ENCODE measurements at regions not wholly inside any gene's neighbourhood (a gene's known extent, or its start where the extent isn't known, plus 50 kb on each side); places are given as distances from the start of the nearest gene placed in this dataset.

DNA sequence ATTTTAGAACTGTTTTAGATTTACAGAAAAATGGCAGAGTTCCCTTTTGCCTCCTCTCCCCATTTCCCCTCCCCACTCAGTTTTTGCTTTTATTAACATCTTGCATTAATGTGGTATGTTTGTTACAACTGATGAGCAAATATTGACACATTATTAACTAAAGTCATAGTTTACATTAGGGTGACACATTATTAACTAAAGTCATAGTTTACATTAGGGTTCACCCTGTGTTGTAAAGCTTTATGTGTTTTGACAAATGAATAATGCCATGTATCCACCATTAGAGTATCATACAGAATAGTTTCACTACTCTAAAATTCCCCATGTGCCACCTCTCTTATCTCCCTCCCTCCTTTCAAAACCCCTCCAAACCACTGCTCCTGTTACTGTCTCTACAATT, 262.5 kb downstream of the NPR3 start:
- DNase-seq (ENCODE audit: low spot score): no peak
- Mint-ChIP-seq H3K36me3 (ENCODE audit: low read depth) (no peaks in the 10 kb centered on the region), H3K4me3 (no peak overlapping the region), H3K27ac (no peak overlapping the region), H3K4me1 (ENCODE audit: low read depth) (no peaks in the 10 kb centered on the region), H3K9me3 (no peaks in the 10 kb centered on the region), H3K27me3 (ENCODE audit: insufficient read depth) (no peaks in the 10 kb centered on the region)
- intact Hi-C loops (cut with micrococcal nuclease): no loop called here

GRCh38 chr5:32975656-32976375, 264.7 kb downstream of the NPR3 start:
- Mint-ChIP-seq H3K27me3 (ENCODE audit: insufficient read depth) (no peaks in the 10 kb centered on the region), H3K4me1 (ENCODE audit: low read depth) (no peaks in the 10 kb centered on the region), H3K36me3 (ENCODE audit: low read depth) (no peaks in the 10 kb centered on the region), H3K9me3 (no peaks in the 10 kb centered on the region), H3K4me3 (no peak overlapping the region), H3K27ac (no peak overlapping the region)
- intact Hi-C loops (cut with micrococcal nuclease): no loop called here
- DNase-seq (ENCODE audit: low spot score): no peak

DNA sequence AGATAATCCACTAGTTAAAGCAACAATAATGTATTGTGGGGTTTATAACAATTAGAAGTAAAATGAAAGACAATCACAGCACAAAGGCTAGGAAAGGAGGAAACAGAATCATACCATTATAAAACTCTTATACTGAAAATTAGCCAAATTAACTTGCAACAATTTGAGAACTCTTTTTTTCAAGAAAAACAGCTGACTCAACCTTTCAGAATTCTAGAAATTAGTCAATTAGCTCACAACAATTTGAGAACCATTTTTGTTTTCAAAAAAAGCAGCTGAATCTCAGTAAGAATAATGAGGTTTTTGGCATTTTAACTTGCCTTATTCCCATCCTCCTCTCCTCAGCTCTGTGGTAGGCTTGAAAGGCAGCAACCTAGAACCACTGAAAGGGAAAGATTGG, 269.9 kb downstream of the NPR3 start:
- no peak overlapping the region for H3K27ac Mint-ChIP-seq
- no peaks in the 10 kb centered on the region for H3K36me3 Mint-ChIP-seq (ENCODE audit: low read depth)
- no peak overlapping the region for H3K4me3 Mint-ChIP-seq
- H3K27me3 Mint-ChIP-seq (ENCODE audit: insufficient read depth): no peaks in the 10 kb centered on the region
- DNase-seq (ENCODE audit: low spot score): no peak
- H3K4me1 Mint-ChIP-seq (ENCODE audit: low read depth): no peaks in the 10 kb centered on the region
- intact Hi-C loops (cut with micrococcal nuclease): no loop called here
- H3K9me3 Mint-ChIP-seq: peaks cover 6% of the 10 kb centered on the region

DNA sequence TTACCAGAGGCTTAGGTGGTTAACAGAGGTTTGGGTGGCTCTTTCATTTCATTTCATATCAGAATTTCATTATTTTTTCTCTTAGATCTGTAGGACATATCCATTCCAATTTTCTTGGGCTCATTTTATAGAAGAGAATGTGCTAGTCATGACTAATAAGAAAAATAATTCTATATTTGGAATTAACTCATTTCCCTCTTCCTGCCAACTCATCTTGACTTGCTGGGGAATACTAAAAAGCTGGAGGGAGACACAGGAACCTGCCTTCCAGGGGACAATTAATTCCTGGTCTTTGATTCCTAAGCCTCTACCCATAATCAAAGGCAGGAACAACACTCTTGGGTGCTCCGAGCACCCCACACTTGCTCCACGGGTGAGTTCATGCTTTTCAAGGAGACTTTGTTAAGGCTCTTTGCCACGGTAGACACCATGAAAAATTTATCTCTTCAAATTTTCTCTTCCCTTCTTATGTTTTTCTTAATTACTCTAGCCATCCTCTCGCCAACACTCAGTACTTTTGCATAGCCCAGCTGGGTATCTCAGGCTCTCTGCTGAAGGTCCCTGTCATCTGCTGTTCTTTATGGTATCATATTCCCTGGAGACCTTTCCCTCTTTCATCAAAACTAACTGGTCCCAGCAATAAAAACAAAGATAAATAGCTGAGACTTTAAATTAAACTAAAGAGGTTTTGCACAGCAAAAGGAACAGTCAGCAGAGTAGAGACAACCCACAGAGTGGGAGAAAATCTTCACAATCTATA, 273.9 kb downstream of the NPR3 start:
- DNase-seq (ENCODE audit: low spot score): no peak
- no peak overlapping the region for H3K4me3 Mint-ChIP-seq
- no peak overlapping the region for H3K27ac Mint-ChIP-seq
- no peaks in the 10 kb centered on the region for H3K27me3 Mint-ChIP-seq (ENCODE audit: insufficient read depth)
- H3K4me1 Mint-ChIP-seq (ENCODE audit: low read depth): no peaks in the 10 kb centered on the region
- peaks cover 9% of the 10 kb centered on the region for H3K9me3 Mint-ChIP-seq
- intact Hi-C loops (cut with micrococcal nuclease): no loop called here
- no peaks in the 10 kb centered on the region for H3K36me3 Mint-ChIP-seq (ENCODE audit: low read depth)

DNA sequence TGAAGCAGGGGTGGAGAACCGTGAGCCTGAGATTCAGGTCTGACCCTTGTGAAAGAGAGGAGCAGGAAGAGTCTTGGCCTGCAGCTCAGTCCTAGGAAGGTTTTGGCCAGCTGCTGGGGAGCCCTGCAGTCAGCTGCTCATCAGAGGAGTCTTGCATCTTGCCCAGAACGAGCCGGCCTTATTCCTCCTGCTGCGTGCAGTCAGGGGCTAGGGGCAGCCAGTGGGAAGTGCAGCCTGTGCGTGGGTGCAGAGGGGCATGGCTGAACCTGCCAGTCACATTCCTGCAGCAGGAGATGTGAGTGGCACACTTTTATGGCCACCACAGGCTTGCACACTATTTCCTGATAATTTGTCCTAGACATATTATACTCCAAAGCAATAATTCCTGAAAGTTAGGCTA, 278.7 kb downstream of the NPR3 start:
- H3K27me3 Mint-ChIP-seq (ENCODE audit: insufficient read depth): no peaks in the 10 kb centered on the region
- H3K36me3 Mint-ChIP-seq (ENCODE audit: low read depth): no peaks in the 10 kb centered on the region
- no peak overlapping the region for H3K4me3 Mint-ChIP-seq
- intact Hi-C loops (cut with micrococcal nuclease): no loop called here
- peaks cover 3% of the 10 kb centered on the region for H3K9me3 Mint-ChIP-seq
- H3K27ac Mint-ChIP-seq: no peak overlapping the region
- no peaks in the 10 kb centered on the region for H3K4me1 Mint-ChIP-seq (ENCODE audit: low read depth)
- DNase-seq (ENCODE audit: low spot score): no peak

- H3K27ac Mint-ChIP-seq: no peak overlapping the region
- peaks cover 3% of the 10 kb centered on the region for H3K9me3 Mint-ChIP-seq
- intact Hi-C loops (cut with micrococcal nuclease): no loop called here
- DNase-seq (ENCODE audit: low spot score): no peak
- no peaks in the 10 kb centered on the region for H3K36me3 Mint-ChIP-seq (ENCODE audit: low read depth)
- no peaks in the 10 kb centered on the region for H3K4me1 Mint-ChIP-seq (ENCODE audit: low read depth)
- H3K27me3 Mint-ChIP-seq (ENCODE audit: insufficient read depth): no peaks in the 10 kb centered on the region
- no peak overlapping the region for H3K4me3 Mint-ChIP-seq
Measured at GRCh38 chr5:32990593-32991420, 279.7 kb downstream of the NPR3 start.

- intact Hi-C loops (cut with micrococcal nuclease): no loop called here
- no peak for DNase-seq (ENCODE audit: low spot score)
- Mint-ChIP-seq H3K27ac (no peak overlapping the region), H3K4me1 (ENCODE audit: low read depth) (no peaks in the 10 kb centered on the region), H3K9me3 (peaks cover 3% of the 10 kb centered on the region), H3K4me3 (no peak overlapping the region), H3K27me3 (ENCODE audit: insufficient read depth) (no peaks in the 10 kb centered on the region), H3K36me3 (ENCODE audit: low read depth) (no peaks in the 10 kb centered on the region)
Measured at GRCh38 chr5:32991421-32991815, 280.3 kb downstream of the NPR3 start.

GRCh38 chr5:32996336-32996735, 285.2 kb downstream of the NPR3 start:
- no peak for DNase-seq (ENCODE audit: low spot score)
- peaks cover 6% of the 10 kb centered on the region for H3K9me3 Mint-ChIP-seq
- H3K27ac Mint-ChIP-seq: no peak overlapping the region
- intact Hi-C loops (cut with micrococcal nuclease): no loop called here
- H3K4me3 Mint-ChIP-seq: no peak overlapping the region
- H3K4me1 Mint-ChIP-seq (ENCODE audit: low read depth): no peaks in the 10 kb centered on the region
- H3K27me3 Mint-ChIP-seq (ENCODE audit: insufficient read depth): no peaks in the 10 kb centered on the region
- no peaks in the 10 kb centered on the region for H3K36me3 Mint-ChIP-seq (ENCODE audit: low read depth)

DNA sequence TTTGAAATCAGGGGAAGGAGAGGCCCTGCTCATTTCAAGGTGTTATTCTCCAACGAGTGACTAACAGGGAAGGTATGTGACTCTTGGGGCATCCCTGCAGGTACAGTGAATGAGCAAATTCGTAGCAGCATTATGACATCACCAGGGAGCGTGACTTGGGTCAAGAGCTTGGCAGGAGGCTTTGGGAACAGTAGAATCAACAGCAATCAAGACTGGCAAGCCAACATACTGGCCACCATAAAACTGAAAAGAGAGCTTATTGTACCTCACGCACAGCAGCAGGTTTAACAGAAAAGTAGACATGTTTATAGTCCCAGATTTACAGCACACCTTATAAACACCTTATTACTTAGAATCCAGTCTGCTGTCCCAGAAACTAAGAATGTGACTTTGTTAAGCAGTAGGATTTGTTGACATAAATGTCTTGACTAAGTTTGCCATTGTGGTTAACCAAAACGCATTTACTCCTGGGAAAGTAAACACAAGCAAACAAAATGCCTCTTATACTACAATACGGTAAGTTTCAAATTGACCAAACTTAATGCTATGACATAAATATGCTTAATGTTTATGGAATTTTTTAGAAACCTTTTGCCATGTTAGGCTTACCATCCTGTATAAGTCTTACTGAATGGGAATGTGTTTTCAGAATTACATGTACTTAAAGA, 297.8 kb downstream of the NPR3 start:
- Mint-ChIP-seq H3K27ac (no peak overlapping the region), H3K27me3 (ENCODE audit: insufficient read depth) (no peaks in the 10 kb centered on the region), H3K36me3 (ENCODE audit: low read depth) (no peaks in the 10 kb centered on the region), H3K4me3 (no peak overlapping the region), H3K9me3 (peaks cover 11% of the 10 kb centered on the region), H3K4me1 (ENCODE audit: low read depth) (no peaks in the 10 kb centered on the region)
- DNase-seq (ENCODE audit: low spot score): no peak
- intact Hi-C loops (cut with micrococcal nuclease): no loop called here

DNA sequence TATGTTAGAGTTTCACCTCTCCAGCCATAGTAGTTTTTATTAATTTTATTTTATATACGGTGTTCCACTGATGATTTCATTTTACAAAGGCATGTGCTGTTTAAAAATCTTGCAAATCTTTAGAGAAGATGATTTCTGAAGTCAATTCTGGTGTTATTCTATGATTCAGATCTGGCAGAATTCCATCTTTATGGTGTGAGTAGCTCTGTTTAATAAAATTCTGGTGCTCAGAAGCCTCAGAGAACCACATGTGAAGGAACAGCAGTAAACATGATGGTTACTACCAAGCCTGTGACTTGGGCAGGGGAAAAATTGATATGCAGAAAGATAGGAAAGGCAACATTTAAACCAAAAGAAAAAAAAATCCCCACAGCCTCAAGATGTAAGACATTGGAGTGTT, 299.7 kb downstream of the NPR3 start:
- H3K27ac Mint-ChIP-seq: no peak overlapping the region
- H3K9me3 Mint-ChIP-seq: peaks cover under 1% of the 10 kb centered on the region
- no peak for DNase-seq (ENCODE audit: low spot score)
- no peaks in the 10 kb centered on the region for H3K4me1 Mint-ChIP-seq (ENCODE audit: low read depth)
- H3K4me3 Mint-ChIP-seq: no peak overlapping the region
- H3K27me3 Mint-ChIP-seq (ENCODE audit: insufficient read depth): no peaks in the 10 kb centered on the region
- intact Hi-C loops (cut with micrococcal nuclease): no loop called here
- no peaks in the 10 kb centered on the region for H3K36me3 Mint-ChIP-seq (ENCODE audit: low read depth)

DNA sequence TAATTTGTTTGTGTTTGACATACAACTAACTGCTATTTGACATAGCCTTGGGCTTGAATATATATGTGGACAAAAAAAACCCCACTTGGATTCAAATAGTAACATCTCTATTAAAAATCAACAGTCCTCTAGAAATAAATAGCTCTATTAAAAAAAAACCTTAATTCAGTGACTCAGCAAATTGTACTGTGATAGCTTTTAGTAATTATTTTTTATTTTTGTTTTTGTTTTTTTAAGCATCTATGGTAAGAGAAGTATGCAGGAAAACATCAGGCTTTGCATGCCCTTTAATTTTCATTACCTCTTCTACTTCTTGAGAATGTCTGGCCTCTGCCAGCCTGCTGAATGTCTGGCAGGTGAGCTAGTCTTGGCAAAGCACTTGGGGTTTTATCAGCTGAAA, 300.7 kb downstream of the NPR3 start:
- no peaks in the 10 kb centered on the region for H3K27me3 Mint-ChIP-seq (ENCODE audit: insufficient read depth)

GRCh38 chr5:33023649-33024048, 312.5 kb downstream of the NPR3 start:
- Mint-ChIP-seq H3K27ac (no peak overlapping the region), H3K9me3 (no peaks in the 10 kb centered on the region), H3K4me1 (ENCODE audit: low read depth) (no peaks in the 10 kb centered on the region), H3K36me3 (ENCODE audit: low read depth) (no peaks in the 10 kb centered on the region), H3K4me3 (no peak overlapping the region), H3K27me3 (ENCODE audit: insufficient read depth) (no peaks in the 10 kb centered on the region)
- DNase-seq (ENCODE audit: low spot score): no peak
- intact Hi-C loops (cut with micrococcal nuclease): no loop called here

More for the DNA sequence above, 300.7 kb downstream of the NPR3 start:
- DNase-seq (ENCODE audit: low spot score): no peak
- intact Hi-C loops (cut with micrococcal nuclease): no loop called here
- H3K4me1 Mint-ChIP-seq (ENCODE audit: low read depth): no peaks in the 10 kb centered on the region
- H3K36me3 Mint-ChIP-seq (ENCODE audit: low read depth): no peaks in the 10 kb centered on the region
- no peak overlapping the region for H3K27ac Mint-ChIP-seq
- H3K9me3 Mint-ChIP-seq: peaks cover 2% of the 10 kb centered on the region
- no peak overlapping the region for H3K4me3 Mint-ChIP-seq

Measured in activated T-helper 1 cell treated with anti-CD3 and anti-CD28 coated beads, Interleukin-12 subunit alpha, Interleukin-12 subunit beta, Interleukin-2, Interleukin-4 antibody, amounts not matched to agents 30 ng/mL and 10 ng/mL and 1 ng/mL, durations not matched to agents 14 hours and 24 hours and 36 hours (primary cell).